ENCODE measurements at regions not wholly inside any gene's neighbourhood (a gene's known extent, or its start where the extent isn't known, plus 50 kb on each side); places are given as distances from the start of the nearest gene placed in this dataset.

GRCh38 chr5:63055421-63055820 is 476.8 kb downstream of the LRRC70 start:
- TF ChIP-seq CTCF (IDR thresholded peaks at IDR 0.05) = no peak
- TF ChIP-seq POLR2A (IDR thresholded peaks at IDR 0.05) = no peak
